Fibroblast of skin of back (primary cell): ENCODE measurements at regions not wholly inside any gene's neighbourhood (a gene's known extent, or its start where the extent isn't known, plus 50 kb on each side); places are given as distances from the start of the nearest gene placed in this dataset.

Source experiments
- DNase-seq: peaks from one replicate; pipeline ENCODE4 v3.0.0-alpha.2; 2013

DNA sequence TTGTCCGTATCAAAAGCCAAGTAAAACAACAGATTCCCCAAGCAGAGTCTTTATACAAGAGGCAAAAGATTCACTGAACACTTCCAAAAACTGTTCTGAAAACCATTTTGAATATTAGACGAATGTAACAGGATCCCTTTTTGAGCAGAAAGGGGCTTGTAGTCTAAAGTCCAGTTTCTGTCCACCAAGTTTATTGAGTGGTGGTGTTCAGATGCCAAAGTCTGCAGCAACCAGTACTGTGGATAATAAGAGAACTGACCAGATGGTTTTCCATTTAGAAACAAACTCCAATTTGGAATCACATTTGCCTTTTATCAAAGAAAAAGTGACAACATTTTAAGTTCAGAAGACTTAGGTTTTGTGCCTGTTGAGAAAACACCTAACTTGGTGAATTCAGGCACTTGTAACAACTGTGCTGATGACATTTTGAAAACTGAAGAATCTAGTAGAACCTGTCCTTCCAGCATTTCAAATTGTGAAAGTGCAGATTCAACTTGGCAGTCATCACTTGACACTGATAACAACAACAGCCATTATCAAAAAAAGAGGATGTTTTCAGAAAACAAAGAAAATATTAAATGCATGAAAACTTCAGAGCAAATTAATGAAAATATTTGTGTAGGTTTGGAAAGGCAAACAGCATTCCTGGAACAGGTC, 217.1 kb downstream of the CSNK2A3 start:
- no peak for DNase-seq

DNA sequence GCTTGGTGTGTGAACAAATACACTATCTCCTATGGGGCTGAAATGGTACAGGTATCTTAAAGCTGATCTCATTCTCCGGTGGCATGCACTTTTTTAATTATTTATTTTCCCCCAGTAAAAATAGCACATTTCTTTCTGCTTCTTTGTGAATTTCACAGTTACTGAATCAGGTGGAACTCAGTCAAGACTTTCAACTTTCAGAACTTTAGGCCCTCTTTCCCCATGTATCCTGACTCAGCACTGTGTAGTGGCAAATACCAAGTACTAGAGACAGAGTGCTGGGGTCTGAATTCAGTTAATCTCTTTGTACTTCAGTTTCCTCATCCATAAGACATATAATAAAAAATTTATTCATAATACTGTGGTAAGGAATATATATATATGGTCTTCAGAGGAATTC, 223.9 kb downstream of the CSNK2A3 start:
- no peak for DNase-seq

GRCh38 chr11:11125618-11126017, 227.4 kb downstream of the CSNK2A3 start:
- no peak for DNase-seq

- no peak for DNase-seq
Measured at GRCh38 chr11:11122749-11123148, 230.3 kb downstream of the CSNK2A3 start.

GRCh38 chr11:11119917-11120316, 233.1 kb downstream of the CSNK2A3 start:
- no peak for DNase-seq

DNA sequence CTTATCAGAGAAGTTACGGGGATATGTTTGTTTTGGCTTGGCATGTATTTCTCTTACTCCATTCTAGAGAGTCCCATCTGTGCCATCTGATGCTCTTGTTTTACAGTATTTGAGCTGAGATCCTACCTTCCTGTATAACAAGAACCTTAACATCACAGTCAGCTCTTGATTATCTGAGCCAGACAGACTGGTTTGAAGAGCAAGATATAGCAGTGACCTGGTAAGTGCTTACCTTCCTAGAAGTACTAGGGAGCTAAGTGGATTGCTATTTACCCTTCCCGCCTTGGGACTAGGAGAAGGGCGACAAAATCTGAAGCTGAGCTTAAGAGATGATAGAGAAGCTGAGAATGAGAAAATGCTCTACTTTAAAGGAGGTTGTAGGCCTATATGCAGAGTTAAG, 235.3 kb downstream of the CSNK2A3 start:
- no peak for DNase-seq

GRCh38 chr11:11115475-11115874, 237.6 kb downstream of the CSNK2A3 start:
- DNase-seq: no peak

DNA sequence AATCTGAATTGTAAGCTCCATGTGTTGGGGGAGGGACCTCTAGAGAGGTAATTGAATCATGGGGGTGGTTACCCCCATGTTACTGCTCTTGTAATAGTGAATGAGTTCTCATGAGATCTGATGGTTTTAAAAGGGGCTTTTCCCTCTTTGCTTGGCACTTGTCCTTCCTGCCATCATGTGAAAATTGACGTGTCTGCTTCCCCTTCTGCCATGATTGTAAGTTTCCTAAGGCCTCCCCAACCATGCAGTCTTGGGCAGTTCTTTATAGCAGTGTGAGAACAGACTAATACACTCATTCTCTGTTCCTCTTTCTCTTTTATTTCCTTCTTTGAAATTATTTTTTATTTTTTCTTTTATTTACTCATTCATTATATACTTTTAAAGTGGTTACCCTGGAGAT, 239.4 kb downstream of the CSNK2A3 start:
- DNase-seq: no peak

GRCh38 chr11:11108026-11108425, 245.0 kb downstream of the CSNK2A3 start:
- no peak for DNase-seq

DNA sequence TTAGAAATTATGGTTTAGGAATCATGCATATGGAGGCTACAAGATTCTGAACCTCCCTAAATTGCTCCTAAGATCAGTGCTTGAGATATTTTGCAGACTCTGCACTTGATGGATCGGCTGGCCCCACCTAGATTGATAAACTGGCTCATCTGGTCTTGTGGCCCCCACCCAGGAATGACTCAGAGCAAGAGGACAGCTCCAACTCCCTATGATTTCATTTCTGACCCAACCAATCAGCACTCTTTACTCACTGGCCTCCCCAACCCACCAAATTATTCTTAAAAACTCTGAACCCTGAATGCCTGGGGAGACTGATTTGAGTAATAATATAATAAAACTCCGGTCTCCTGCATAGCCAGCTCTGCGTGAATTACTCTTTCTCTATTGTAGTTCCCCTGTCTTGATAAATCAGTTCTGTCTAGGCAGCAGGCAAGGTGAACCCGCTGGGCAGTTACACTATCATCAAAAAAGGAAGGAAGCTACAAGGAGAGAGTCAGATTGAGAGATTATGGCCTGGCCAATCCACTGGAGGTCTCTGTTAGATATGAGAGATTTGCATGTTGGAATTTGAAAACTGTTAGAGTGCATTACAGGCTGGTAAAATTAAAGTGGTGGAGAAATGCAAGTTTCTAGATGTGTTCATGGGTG, 245.8 kb downstream of the CSNK2A3 start:
- DNase-seq: no peak

- DNase-seq: no peak
Measured at GRCh38 chr11:11105361-11105760, 247.5 kb upstream of the ZBED5 start.

DNA sequence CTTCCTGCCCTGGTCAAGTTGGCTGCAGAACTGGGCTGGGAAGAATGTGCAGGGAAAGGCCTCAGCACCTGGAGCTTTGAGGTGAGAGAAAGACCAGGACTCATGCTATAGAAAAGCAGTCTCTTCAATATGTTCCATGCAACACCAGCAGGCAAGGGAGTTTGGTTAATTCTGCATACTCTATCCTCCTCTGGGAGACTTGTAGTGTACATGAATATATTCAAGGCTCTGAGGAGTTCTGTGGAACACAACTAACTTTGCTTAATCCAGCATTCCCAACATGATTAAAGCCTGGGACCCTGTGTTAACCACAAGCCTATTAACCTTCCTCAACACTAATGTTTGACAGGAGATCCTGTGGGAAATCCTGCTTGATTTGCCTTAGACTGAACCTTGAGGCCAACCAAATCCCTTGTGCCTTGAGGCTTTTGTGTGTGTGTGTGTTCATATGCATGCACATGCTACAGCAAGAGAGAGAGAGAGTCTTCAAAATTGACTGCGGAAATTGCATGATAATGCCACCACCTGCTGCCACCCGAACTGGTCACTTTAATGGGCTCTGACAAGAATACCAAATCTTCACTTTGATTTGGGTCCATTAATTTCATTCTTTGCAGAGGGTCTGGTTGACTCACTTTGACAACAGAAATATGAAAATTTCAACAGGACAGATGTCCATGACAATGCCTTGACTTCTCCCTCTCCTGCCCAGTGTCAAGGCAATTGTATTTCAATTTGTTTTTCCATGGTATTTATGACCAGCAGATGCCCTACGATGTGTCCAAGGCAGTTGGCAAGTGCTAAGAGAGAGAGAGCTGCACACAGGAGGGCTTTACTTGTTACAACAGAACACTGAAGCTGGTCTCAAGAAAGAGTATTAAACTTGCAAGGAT, 238.2 kb upstream of the ZBED5 start:
- DNase-seq: no peak

GRCh38 chr11:11090495-11090894, 232.6 kb upstream of the ZBED5 start:
- DNase-seq: no peak

DNA sequence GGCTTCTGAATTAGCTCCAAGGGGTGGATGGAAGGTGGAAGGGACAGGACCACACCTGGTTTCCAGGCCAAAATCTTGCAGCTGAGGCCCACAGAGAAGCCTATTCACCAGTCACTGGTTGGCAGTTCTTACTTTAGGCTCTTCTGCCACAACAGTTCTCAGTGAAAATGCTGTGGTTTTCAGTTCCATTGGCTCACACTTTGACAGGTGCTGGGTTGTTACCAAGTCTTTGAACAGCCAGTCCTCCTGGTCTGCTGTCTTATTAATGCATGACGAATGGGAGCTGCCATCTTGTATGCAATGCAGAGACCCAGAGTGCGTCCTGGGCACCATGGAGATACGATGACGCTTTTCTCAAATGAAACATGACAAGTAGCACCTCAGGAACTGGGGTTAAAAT, 232.0 kb upstream of the ZBED5 start:
- no peak for DNase-seq

- no peak for DNase-seq
Measured at GRCh38 chr11:11086979-11087378, 229.1 kb upstream of the ZBED5 start.

DNA sequence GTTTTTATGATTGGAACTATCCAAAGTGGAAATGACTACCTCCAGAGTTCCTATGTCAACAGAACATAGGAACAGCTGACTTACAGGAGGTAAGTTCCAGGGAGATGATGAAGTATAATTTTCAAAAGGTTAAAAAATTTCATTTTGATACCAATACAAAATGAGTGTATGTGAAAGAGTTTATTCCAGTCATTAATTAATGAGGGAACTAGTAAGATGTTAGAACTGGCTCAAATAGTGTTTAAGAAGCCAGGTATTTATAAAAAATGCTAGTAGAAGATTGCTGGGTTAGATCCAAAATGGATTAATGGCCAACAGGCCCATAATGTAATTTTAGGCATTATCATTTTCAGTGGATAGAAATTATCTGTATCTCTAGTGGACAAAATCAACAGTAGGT, 227.7 kb upstream of the ZBED5 start:
- no peak for DNase-seq

- DNase-seq: no peak
Measured at GRCh38 chr11:11084337-11084736, 226.5 kb upstream of the ZBED5 start.

GRCh38 chr11:11083441-11083840, 225.6 kb upstream of the ZBED5 start:
- no peak for DNase-seq

GRCh38 chr11:11082646-11083045, 224.8 kb upstream of the ZBED5 start:
- DNase-seq: peak; percentile 3

GRCh38 chr11:11081776-11082175, 223.9 kb upstream of the ZBED5 start:
- no peak for DNase-seq

GRCh38 chr11:11081288-11081687, 223.4 kb upstream of the ZBED5 start:
- DNase-seq: no peak

GRCh38 chr11:11078344-11079086, 220.7 kb upstream of the ZBED5 start:
- peak; percentile 12 for DNase-seq

DNA sequence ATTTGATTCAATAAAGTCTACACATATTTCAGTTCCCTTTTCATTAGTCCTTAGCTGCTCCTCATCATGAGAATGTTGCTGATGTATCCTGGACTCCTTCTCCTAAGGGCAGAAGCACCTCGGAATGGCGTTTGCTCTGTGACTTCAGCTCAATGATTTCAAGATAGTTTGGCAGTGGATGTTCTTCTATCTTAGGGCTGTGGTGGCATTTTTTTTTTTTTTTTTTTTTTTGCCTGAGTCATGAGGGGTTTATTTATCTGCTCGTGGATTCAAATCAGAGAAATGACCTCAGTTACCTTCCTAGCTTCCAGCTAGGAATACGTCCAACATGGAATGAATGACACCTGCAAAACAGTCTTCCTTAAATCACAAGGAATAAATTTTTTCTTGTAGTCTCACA, 220.0 kb upstream of the ZBED5 start:
- no peak for DNase-seq
